SH-SY5Y (cell line): ENCODE measurements at regions not wholly inside any gene's neighbourhood (a gene's known extent, or its start where the extent isn't known, plus 50 kb on each side); places are given as distances from the start of the nearest gene placed in this dataset.

Source experiments
- GATA2 ChIP-seq: IDR thresholded peaks from 2 replicates; pipeline ENCODE4 v1.6.1; 2011; ENCODE audit warnings: mild to moderate bottlenecking, low read depth, low read length
- GATA3 ChIP-seq: IDR thresholded peaks from 2 replicates; pipeline ENCODE4 v1.6.1; 2011; ENCODE audit warnings: low read depth, mild to moderate bottlenecking, low read length, moderate library complexity

- no peak for TF ChIP-seq GATA3
- TF ChIP-seq GATA2, result no peak
These were observed 117.5 kb upstream of the HGF start for GRCh38 chr7:81887098-81888090.

GRCh38 chr7:81886211-81886764, 116.4 kb upstream of the HGF start:
- TF ChIP-seq GATA2 (peak; percentile 16; the same call in 1 of the 2 replicates), GATA3 (peak; percentile 51; the same call in 1 of the 2 replicates)

GRCh38 chr7:81884817-81885216, 115.0 kb upstream of the HGF start:
- TF ChIP-seq GATA3 (no peak), GATA2 (no peak)

DNA sequence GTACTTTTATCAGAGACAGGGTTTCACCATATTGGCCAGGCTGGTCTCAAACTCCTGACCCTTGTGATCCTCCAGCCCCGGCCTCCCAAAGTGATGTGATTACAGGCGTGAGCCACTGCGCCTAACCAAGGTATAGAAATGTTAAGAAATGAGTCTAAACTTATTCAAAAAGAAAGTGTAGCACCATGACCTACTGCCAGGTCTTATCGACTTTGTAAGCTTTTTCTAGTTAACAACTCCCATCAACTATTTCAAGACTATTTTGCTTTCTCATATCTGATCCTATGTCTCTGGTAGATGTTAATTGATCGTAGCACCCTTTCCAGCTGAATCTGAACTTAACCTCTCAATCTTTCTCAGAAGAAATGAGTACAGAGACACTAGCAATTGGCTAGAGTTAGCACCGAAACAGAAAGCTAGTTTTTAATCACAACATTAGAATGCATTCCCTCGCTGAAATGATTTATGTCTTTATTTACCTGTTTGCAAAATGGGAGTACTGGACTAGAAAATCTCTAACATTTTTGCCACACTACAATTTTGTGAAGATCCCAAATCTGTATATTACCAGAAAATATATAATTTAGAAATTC, 114.0 kb upstream of the HGF start:
- TF ChIP-seq GATA2, result no peak
- TF ChIP-seq GATA3, result no peak

- TF ChIP-seq GATA2 (no peak), GATA3 (no peak)
These were observed 112.2 kb upstream of the HGF start for GRCh38 chr7:81882086-81882485.

- TF ChIP-seq GATA3 (no peak), GATA2 (no peak)
These were observed 108.0 kb upstream of the HGF start for GRCh38 chr7:81877890-81878289.

DNA sequence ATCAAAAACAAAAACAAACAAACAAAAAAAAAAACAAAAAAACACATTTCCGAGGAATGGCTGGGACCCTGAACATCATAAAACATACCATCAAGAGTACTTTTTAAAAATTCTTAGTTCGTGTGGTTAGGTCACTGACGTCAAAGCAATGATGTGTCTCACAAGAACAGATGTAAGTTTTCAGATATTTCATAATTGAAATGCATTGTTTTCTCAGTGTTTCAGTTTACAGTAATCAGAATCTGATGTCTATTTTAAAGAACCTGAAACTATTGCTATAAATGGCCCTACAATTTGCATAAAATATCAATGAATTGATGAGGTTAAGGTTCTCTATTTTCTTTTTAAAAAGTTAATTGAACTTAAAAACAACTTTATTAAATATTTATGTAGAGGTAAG, 103.7 kb upstream of the HGF start:
- no peak for TF ChIP-seq GATA2
- TF ChIP-seq GATA3, result no peak

GRCh38 chr7:81871606-81872265, 101.9 kb upstream of the HGF start:
- TF ChIP-seq GATA3, result no peak
- no peak for TF ChIP-seq GATA2

GRCh38 chr7:81870608-81871007, 100.8 kb upstream of the HGF start:
- TF ChIP-seq GATA3 (no peak), GATA2 (no peak)

- TF ChIP-seq GATA2 (no peak), GATA3 (no peak)
These were observed 99.8 kb upstream of the HGF start for GRCh38 chr7:81869670-81870069.

GRCh38 chr7:81865754-81866153, 95.9 kb upstream of the HGF start:
- TF ChIP-seq GATA2 (no peak), GATA3 (no peak)

GRCh38 chr7:81859433-81859832, 89.6 kb upstream of the HGF start:
- TF ChIP-seq GATA3, result no peak
- TF ChIP-seq GATA2, result no peak

GRCh38 chr7:81857385-81857784, 87.5 kb upstream of the HGF start:
- no peak for TF ChIP-seq GATA2
- TF ChIP-seq GATA3, result no peak

DNA sequence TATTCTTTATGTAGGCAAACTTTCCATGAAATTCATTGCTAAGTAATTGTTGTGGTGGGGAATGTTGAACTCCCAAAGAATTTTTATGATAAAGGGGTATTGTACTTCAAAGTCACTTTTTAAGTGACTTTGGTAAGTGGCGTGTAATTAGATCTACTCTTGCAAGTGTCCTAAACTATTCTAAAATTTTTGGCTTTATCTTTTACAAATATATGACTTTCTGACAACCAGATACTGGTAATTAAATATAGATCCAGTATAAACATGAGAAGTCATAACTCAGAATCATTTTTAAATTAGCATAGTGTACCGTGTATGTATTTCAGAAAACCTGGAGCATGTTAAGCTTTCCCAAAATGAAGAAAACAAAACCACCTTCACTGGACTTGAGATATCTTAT, 84.7 kb upstream of the HGF start:
- TF ChIP-seq GATA3 (no peak), GATA2 (no peak)
